GM11168 (cell line): ENCODE measurements at regions not wholly inside any gene's neighbourhood (a gene's known extent, or its start where the extent isn't known, plus 50 kb on each side); places are given as distances from the start of the nearest gene placed in this dataset.

ENCODE experiments used
- in situ Hi-C: fragments of 300-500 bp; cut with MboI; formaldehyde crosslinking; loops from one replicate; pipeline ENCODE4 v1.12.0; 2022; ENCODE audit warnings: low sequenced_read_pairs; ENCODE audit not compliant: unreplicated experiment

GRCh38 chr17:55668312-55668920, 54.2 kb downstream of the TMEM100 start:
- in situ Hi-C loops: no loop called here

- in situ Hi-C loops: no loop called here
These were observed 55.9 kb downstream of the TMEM100 start for GRCh38 chr17:55666806-55667205.

- in situ Hi-C loops: no loop called here
These were observed 58.4 kb downstream of the TMEM100 start for GRCh38 chr17:55664287-55664686.

- in situ Hi-C loops: no loop called here
These were observed 59.3 kb downstream of the TMEM100 start for GRCh38 chr17:55663400-55663799.

- in situ Hi-C loops: no loop called here
These were observed 60.5 kb downstream of the TMEM100 start for GRCh38 chr17:55661963-55662834.

- in situ Hi-C loops: no loop called here
These were observed 61.4 kb downstream of the TMEM100 start for GRCh38 chr17:55661256-55661758.

- in situ Hi-C loops: no loop called here
These were observed 62.3 kb downstream of the TMEM100 start for GRCh38 chr17:55660178-55660886.

- in situ Hi-C loops: no loop called here
These were observed 63.0 kb downstream of the TMEM100 start for GRCh38 chr17:55659661-55660060.

GRCh38 chr17:55655777-55656176, 66.9 kb downstream of the TMEM100 start:
- in situ Hi-C loops: no loop called here

GRCh38 chr17:55654821-55655220, 67.8 kb downstream of the TMEM100 start:
- in situ Hi-C loops: no loop called here

GRCh38 chr17:55654022-55654421, 68.6 kb downstream of the TMEM100 start:
- in situ Hi-C loops: no loop called here

- in situ Hi-C loops: no loop called here
These were observed 69.8 kb downstream of the TMEM100 start for GRCh38 chr17:55652825-55653224.

- in situ Hi-C loops: no loop called here
These were observed 70.4 kb downstream of the TMEM100 start for GRCh38 chr17:55652114-55652823.

GRCh38 chr17:55649957-55650597, 72.6 kb downstream of the TMEM100 start:
- in situ Hi-C loops: no loop called here

GRCh38 chr17:55648086-55648485, 74.6 kb downstream of the TMEM100 start:
- in situ Hi-C loops: no loop called here

GRCh38 chr17:55645361-55645760, 77.3 kb downstream of the TMEM100 start:
- in situ Hi-C loops: no loop called here

GRCh38 chr17:55644346-55644745, 78.3 kb downstream of the TMEM100 start:
- in situ Hi-C loops: no loop called here

GRCh38 chr17:55642741-55643140, 79.9 kb downstream of the TMEM100 start:
- in situ Hi-C loops: no loop called here

GRCh38 chr17:55641676-55642081, 81.0 kb downstream of the TMEM100 start:
- in situ Hi-C loops: no loop called here

- in situ Hi-C loops: no loop called here
These were observed 83.6 kb downstream of the TMEM100 start for GRCh38 chr17:55639096-55639495.
